ENCODE measurements at regions not wholly inside any gene's neighbourhood (a gene's known extent, or its start where the extent isn't known, plus 50 kb on each side); places are given as distances from the start of the nearest gene placed in this dataset.

DNA sequence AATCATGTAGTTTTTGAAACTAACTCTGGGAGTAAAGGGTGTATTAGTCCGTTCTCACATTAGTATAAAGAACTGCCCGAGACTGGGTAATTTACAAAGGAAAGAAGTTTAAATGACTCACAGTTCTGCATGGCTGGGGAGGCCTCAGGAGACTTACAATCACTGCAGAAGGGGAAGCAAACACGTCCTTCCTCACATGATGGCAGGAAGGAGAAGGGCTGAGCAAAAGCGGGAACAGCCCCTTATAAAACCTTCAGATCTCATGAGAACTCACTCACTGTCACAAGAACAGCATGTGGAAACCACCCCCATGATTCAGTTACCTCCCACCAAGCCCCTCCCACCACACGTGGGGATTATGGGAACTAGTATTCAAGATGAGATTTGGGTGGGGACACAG lies 256.5 kb upstream of the TNRC6C start:
- TF ChIP-seq, protein P1, sequence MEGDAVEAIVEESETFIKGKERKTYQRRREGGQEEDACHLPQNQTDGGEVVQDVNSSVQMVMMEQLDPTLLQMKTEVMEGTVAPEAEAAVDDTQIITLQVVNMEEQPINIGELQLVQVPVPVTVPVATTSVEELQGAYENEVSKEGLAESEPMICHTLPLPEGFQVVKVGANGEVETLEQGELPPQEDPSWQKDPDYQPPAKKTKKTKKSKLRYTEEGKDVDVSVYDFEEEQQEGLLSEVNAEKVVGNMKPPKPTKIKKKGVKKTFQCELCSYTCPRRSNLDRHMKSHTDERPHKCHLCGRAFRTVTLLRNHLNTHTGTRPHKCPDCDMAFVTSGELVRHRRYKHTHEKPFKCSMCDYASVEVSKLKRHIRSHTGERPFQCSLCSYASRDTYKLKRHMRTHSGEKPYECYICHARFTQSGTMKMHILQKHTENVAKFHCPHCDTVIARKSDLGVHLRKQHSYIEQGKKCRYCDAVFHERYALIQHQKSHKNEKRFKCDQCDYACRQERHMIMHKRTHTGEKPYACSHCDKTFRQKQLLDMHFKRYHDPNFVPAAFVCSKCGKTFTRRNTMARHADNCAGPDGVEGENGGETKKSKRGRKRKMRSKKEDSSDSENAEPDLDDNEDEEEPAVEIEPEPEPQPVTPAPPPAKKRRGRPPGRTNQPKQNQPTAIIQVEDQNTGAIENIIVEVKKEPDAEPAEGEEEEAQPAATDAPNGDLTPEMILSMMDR (IDR thresholded peaks at IDR 0.05; ENCODE audit: low read depth, low read length) = no peak
- ChIA-PET CTCF (no interaction called here), POLR2A (no interaction called here)
- H3K27ac ChIP-seq (ENCODE audit: low read depth, low read length) = no peak overlapping the region
- DNase-seq (ENCODE audit: low read depth, low spot score) = no peak
- H3K9me3 ChIP-seq (ENCODE audit: control insufficient read depth, insufficient read depth, low read length) = peaks cover 11% of the 10 kb centered on the region
- no peak overlapping the region for H3K4me3 ChIP-seq (ENCODE audit: low read depth, low read length)
- H3K27me3 ChIP-seq (ENCODE audit: control insufficient read depth, insufficient read depth, low read length) = peaks cover 18% of the 10 kb centered on the region

DNA sequence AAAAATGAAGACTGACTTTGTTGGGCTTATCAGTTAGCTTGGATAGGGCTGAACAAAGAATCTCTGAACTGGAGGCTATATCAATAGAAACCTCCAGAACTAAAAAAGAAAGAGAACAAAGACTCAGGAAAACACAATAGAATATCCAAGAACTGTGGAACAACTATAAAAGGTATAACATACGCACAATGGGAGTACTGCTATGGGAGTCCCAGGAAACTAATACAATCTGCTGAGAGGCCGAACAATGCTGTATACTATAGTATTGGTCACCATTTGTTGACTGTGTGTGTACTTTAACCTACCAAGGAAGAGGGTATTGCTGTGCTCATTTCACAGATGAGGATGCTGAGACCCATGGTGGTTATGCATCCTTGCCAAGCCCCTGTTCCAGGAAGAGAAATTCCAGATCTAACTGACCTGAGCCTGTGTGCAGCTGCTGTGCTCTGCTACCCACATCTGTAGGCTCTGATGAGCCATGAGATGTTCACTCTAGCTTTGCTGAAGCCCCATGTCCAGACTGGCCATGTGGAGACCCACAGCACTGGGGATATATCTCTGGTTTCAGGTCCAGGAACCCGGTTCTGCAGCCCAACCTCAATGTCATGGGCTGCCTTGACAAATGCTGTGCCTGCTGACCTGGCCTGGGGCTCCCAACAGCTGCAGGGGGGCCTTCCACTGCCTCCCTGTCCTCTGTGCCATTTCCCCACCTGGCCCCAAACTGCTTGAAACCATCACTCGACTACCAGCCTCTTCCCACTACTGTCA lies 254.3 kb upstream of the TNRC6C start:
- peaks cover 11% of the 10 kb centered on the region for H3K9me3 ChIP-seq (ENCODE audit: control insufficient read depth, insufficient read depth, low read length)
- TF ChIP-seq, protein P1 (IDR thresholded peaks at IDR 0.05; ENCODE audit: low read depth, low read length) = no peak
- H3K4me3 ChIP-seq (ENCODE audit: low read depth, low read length) = no peak overlapping the region
- H3K27ac ChIP-seq (ENCODE audit: low read depth, low read length) = no peak overlapping the region
- H3K27me3 ChIP-seq (ENCODE audit: control insufficient read depth, insufficient read depth, low read length) = peaks cover 12% of the 10 kb centered on the region
- no peak for DNase-seq (ENCODE audit: low read depth, low spot score)
- CTCF ChIA-PET = no interaction called here
- POLR2A ChIA-PET = no interaction called here

DNA sequence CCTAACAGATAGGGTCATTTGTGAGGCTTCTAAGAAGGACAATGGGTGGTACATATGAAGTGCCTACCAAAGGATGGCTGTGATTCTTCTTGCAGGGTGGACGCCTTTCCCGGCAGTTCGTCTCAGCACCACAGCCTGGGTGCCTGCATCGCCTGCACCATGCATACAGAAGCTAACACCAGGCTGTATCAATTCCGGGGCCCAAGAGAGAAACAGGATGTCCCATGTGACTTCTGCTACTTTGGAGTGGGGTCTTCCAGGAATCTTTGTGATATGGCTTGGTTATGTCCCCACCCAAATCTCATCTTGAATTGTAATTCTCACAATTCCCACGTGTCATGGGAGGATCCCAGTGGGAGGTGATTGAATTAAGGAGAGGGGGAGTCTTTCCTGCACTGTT lies 251.6 kb upstream of the TNRC6C start:
- CTCF ChIA-PET = no interaction called here
- H3K27ac ChIP-seq (ENCODE audit: low read depth, low read length) = no peak overlapping the region
- TF ChIP-seq, protein P1 (IDR thresholded peaks at IDR 0.05; ENCODE audit: low read depth, low read length) = no peak
- no peak overlapping the region for H3K4me3 ChIP-seq (ENCODE audit: low read depth, low read length)
- peaks cover 11% of the 10 kb centered on the region for H3K9me3 ChIP-seq (ENCODE audit: control insufficient read depth, insufficient read depth, low read length)
- peaks cover 2% of the 10 kb centered on the region for H3K27me3 ChIP-seq (ENCODE audit: control insufficient read depth, insufficient read depth, low read length)
- no peak for DNase-seq (ENCODE audit: low read depth, low spot score)
- POLR2A ChIA-PET = no interaction called here

DNA sequence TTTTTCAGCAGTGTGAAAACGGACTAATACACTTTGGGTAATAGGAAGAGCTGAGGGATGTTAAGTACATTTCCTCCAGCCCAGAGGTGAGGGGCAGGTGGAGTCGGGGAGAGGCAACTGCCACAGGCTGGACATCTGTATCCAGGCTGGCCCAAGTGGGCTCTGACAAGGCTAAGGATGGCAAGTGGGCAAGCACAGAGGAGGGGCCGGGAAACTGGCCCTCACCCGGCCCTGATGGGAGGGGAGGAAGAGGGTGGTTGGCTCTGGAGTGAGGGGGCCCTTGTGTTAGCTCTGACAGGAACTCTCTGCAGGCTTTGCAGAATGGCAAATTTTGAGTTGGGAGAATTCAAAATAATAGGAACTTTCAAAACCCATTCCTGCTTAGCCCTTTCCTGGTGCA lies 251.0 kb upstream of the TNRC6C start:
- ChIA-PET CTCF (no interaction called here), POLR2A (no interaction called here)
- Histone ChIP-seq H3K4me3 (ENCODE audit: low read depth, low read length) (no peak overlapping the region), H3K9me3 (ENCODE audit: control insufficient read depth, insufficient read depth, low read length) (peaks cover 11% of the 10 kb centered on the region), H3K27me3 (ENCODE audit: control insufficient read depth, insufficient read depth, low read length) (peaks cover 2% of the 10 kb centered on the region), H3K27ac (ENCODE audit: low read depth, low read length) (no peak overlapping the region)
- TF ChIP-seq, protein P1 (IDR thresholded peaks at IDR 0.05; ENCODE audit: low read depth, low read length) = no peak
- DNase-seq (ENCODE audit: low read depth, low spot score) = no peak

DNA sequence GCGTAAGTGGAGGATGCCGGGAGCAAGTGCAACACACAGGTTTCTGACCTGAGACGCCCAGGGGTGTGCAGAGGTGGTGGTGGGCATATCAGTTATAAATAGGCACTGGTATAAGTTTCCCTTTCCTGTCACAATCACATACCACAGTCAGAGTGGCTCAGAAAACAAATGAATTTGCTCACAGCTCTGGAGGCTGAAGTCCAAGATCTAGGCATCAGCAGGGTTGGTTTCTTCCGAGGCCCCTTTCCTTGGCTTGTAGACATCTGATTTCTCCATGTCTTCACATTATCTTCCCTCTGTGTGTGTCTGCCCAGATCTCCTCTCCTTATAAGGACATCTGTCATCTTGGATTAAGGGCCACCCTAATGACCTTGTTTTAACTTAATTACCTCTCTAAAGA lies 250.5 kb upstream of the TNRC6C start:
- H3K27ac ChIP-seq (ENCODE audit: low read depth, low read length) = no peak overlapping the region
- H3K27me3 ChIP-seq (ENCODE audit: control insufficient read depth, insufficient read depth, low read length) = peaks cover 2% of the 10 kb centered on the region
- ChIA-PET CTCF (no interaction called here), POLR2A (no interaction called here)
- TF ChIP-seq, protein P1 (IDR thresholded peaks at IDR 0.05; ENCODE audit: low read depth, low read length) = no peak
- no peak overlapping the region for H3K4me3 ChIP-seq (ENCODE audit: low read depth, low read length)
- peaks cover 11% of the 10 kb centered on the region for H3K9me3 ChIP-seq (ENCODE audit: control insufficient read depth, insufficient read depth, low read length)
- DNase-seq (ENCODE audit: low read depth, low spot score) = no peak
